ENCODE measurements at regions not wholly inside any gene's neighbourhood (a gene's known extent, or its start where the extent isn't known, plus 50 kb on each side); places are given as distances from the start of the nearest gene placed in this dataset.

- TF ChIP-seq ZFP1 (CRISPR knock-in tag; IDR thresholded peaks at IDR 0.05) (no peak), HOXA3 (CRISPR knock-in tag; IDR thresholded peaks at IDR 0.05) (peak; percentile 53; the same call in 1 of the 2 replicates), EHMT2 (IDR thresholded peaks at IDR 0.05; ENCODE audit: borderline replicate concordance, low read depth, low read length) (no peak), ZNF883 (CRISPR knock-in tag; IDR thresholded peaks at IDR 0.05; ENCODE audit: not compliant biosample characterization) (no peak), ZSCAN30 (CRISPR knock-in tag; IDR thresholded peaks at IDR 0.05) (no peak), AKNA (CRISPR knock-in tag; IDR thresholded peaks at IDR 0.05; ENCODE audit: borderline replicate concordance) (no peak), KDM6A (CRISPR knock-in tag; IDR thresholded peaks at IDR 0.05; ENCODE audit: low read depth) (no peak), RFXAP (CRISPR knock-in tag; IDR thresholded peaks at IDR 0.05; ENCODE audit: borderline replicate concordance) (no peak), NFE2L2 (IDR thresholded peaks at IDR 0.05; ENCODE audit: low read length) (no peak), ZNF619 (CRISPR knock-in tag; IDR thresholded peaks at IDR 0.05) (no peak), SETDB1 (CRISPR knock-in tag; IDR thresholded peaks at IDR 0.05; ENCODE audit: borderline replicate concordance) (no peak), ZBED4 (CRISPR knock-in tag; IDR thresholded peaks at IDR 0.05; ENCODE audit: borderline replicate concordance) (peak; percentile 58; the same call in 1 of the 2 replicates), BORCS8-MEF2B (CRISPR knock-in tag; IDR thresholded peaks at IDR 0.05) (0 out of 2 replicates have a peak, but pooled peaks have one; percentile 25)
- TF ChIP-seq, protein P1, sequence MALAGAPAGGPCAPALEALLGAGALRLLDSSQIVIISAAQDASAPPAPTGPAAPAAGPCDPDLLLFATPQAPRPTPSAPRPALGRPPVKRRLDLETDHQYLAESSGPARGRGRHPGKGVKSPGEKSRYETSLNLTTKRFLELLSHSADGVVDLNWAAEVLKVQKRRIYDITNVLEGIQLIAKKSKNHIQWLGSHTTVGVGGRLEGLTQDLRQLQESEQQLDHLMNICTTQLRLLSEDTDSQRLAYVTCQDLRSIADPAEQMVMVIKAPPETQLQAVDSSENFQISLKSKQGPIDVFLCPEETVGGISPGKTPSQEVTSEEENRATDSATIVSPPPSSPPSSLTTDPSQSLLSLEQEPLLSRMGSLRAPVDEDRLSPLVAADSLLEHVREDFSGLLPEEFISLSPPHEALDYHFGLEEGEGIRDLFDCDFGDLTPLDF (CRISPR knock-in tag; IDR thresholded peaks at IDR 0.05) = no peak
- TF ChIP-seq, protein P2, sequence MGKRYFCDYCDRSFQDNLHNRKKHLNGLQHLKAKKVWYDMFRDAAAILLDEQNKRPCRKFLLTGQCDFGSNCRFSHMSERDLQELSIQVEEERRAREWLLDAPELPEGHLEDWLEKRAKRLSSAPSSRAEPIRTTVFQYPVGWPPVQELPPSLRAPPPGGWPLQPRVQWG (CRISPR knock-in tag; IDR thresholded peaks at IDR 0.05; ENCODE audit: borderline replicate concordance, low read depth) = no peak
Measured at GRCh38 chrX:54639346-54640102, 109.5 kb downstream of the GNL3L start (continued).
